ENCODE measurements at regions not wholly inside any gene's neighbourhood (a gene's known extent, or its start where the extent isn't known, plus 50 kb on each side); places are given as distances from the start of the nearest gene placed in this dataset.

DNA sequence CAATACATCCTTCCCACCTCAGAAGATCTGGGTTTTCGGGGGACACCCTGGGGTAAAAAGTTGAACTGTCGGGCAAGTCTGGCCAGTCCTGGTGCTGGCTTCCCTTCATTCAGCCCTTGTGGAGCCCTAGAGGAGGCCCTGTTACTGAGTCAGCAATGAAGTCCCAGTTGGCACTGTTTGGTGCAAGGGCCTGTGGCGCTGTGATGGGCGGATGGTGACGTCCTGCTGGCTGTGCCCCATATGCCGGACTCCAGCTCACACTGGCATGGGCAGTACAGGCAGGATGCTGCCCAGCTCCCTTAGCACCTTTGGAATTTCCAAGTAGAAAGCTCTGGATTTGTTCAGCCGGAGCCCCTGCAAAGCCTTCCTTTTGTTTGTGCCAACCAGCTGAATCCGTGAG, 186.2 kb upstream of the PMEPA1 start:
- TF ChIP-seq TAF1 (IDR thresholded peaks at IDR 0.05; ENCODE audit: borderline replicate concordance, low read depth, low read length) (no peak), ETV6 (conservative IDR thresholded peaks at IDR 0.05 in 1 of 2, IDR thresholded peaks at IDR 0.05 in 1 of 2; ENCODE audit: borderline replicate concordance in 1 of 2, low read depth in 1 of 2) (no peak), CREB1 (IDR thresholded peaks at IDR 0.05; ENCODE audit: low read depth) (no peak), CHD1 (IDR thresholded peaks at IDR 0.05; ENCODE audit: low read depth, low read length) (no peak)

Data from GM12878 (cell line).